ENCODE measurements at regions not wholly inside any gene's neighbourhood (a gene's known extent, or its start where the extent isn't known, plus 50 kb on each side); places are given as distances from the start of the nearest gene placed in this dataset.

DNA sequence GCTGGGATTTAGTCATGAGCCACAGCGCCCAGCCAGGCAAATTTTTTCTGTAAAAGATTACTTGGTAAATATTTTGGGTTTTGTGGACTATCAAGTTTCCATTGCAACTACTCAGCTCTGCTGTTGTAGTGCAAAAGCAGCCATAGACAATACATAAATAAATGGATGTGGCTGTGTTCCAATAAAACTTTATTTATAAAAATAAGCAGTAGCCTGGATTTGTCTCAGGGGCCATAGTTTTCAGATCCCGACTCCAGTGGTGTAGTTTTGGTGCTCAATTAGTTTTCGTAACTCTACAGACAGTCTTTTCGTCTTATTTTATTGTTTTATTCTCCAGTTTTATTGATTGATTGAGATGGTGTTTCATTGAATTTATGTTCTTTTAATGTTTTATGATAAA is 80.1 kb upstream of the IVNS1ABP start:
- TF ChIP-seq CTCF (IDR thresholded peaks at IDR 0.05 in 4 of 5, conservative IDR thresholded peaks at IDR 0.05 in 1 of 5) (no peak), POLR2A (IDR thresholded peaks at IDR 0.05) (no peak)
